GM13976 (cell line): ENCODE measurements at regions not wholly inside any gene's neighbourhood (a gene's known extent, or its start where the extent isn't known, plus 50 kb on each side); places are given as distances from the start of the nearest gene placed in this dataset.

Experiments
- DNase-seq: peaks from one replicate; pipeline ENCODE4 v3.0.0; 2012; ENCODE audit warnings: low spot score
- CTCF ChIP-seq: IDR thresholded peaks from 2 replicates; pipeline ENCODE4 v1.5.1; 2012; ENCODE audit warnings: borderline replicate concordance, mild to moderate bottlenecking; ENCODE audit not compliant: insufficient read depth; ENCODE audit errors: extremely low read depth, missing control alignments, control extremely low read depth
- in situ Hi-C: fragments of 300-500 bp; cut with MboI; formaldehyde crosslinking; loops from one replicate; pipeline ENCODE4 v1.12.0; 2022; ENCODE audit warnings: low sequenced_read_pairs, mixed read lengths, inconsistent platforms; ENCODE audit not compliant: unreplicated experiment

GRCh38 chr16:86214326-86215232 lies 295.7 kb upstream of the FOXF1 start:
- in situ Hi-C loops, result no loop called here
- DNase-seq, result no peak
- TF ChIP-seq CTCF, result no peak

- no peak for TF ChIP-seq CTCF
- DNase-seq, result no peak
- in situ Hi-C loops, result no loop called here
Measured at GRCh38 chr16:86215233-86215978, 294.9 kb upstream of the FOXF1 start.

- no peak for DNase-seq
- no peak for TF ChIP-seq CTCF
- in situ Hi-C loops, result no loop called here
Measured at GRCh38 chr16:86215979-86216585, 294.2 kb upstream of the FOXF1 start.

- no peak for DNase-seq
- TF ChIP-seq CTCF, result no peak
- in situ Hi-C loops, result no loop called here
Measured at GRCh38 chr16:86216591-86216990, 293.7 kb upstream of the FOXF1 start.

GRCh38 chr16:86217001-86217890 lies 293.1 kb upstream of the FOXF1 start:
- in situ Hi-C loops, result no loop called here

More at GRCh38 chr16:86217001-86217890, 293.1 kb upstream of the FOXF1 start:
- TF ChIP-seq CTCF, result no peak
- DNase-seq, result no peak
